Common myeloid progenitor, CD34-positive (primary cell): ENCODE measurements at regions not wholly inside any gene's neighbourhood (a gene's known extent, or its start where the extent isn't known, plus 50 kb on each side); places are given as distances from the start of the nearest gene placed in this dataset.
A peak's percentile ranks its signal among the peaks of the same experiment; 100 is the strongest.

Experiments used
- CTCF ChIA-PET: fragments of 350-600 bp; sonication (Branson Sonifier 250); formaldehyde crosslinking; loops from one replicate; lab custom pipeline; 2021; ENCODE audit warnings: antibody characterized with exemption; lab: Charles Lee
- POLR2A ChIA-PET: fragments of 350-600 bp; sonication (Branson Sonifier 250); formaldehyde crosslinking; loops from one replicate; lab custom pipeline; 2021; ENCODE audit warnings: antibody characterized with exemption; lab: Charles Lee
- DNase-seq, 3 donors: peaks; one replicate each; pipeline versions ENCODE4 v3.0.0 to v3.0.0-alpha.2; 2013
- H3K27ac ChIP-seq, 2 experiments: 1 replicate in 1 of 2; 2 replicates in 1 of 2; pipeline ENCODE4 v1.7.0; 2013; ENCODE audit warnings: inconsistent platforms in 2 of 2, low read length in 2 of 2, mild to moderate bottlenecking in 2 of 2, low read depth in 1 of 2, moderate library complexity in 1 of 2; ENCODE audit not compliant: severe bottlenecking in 2 of 2, insufficient read depth in 1 of 2, poor library complexity in 1 of 2
- H3K27me3 ChIP-seq, 5 experiments: replicated peaks in 2 of 5; 1 replicate in 3 of 5; 2 replicates in 2 of 5; pipeline versions ENCODE4 v1.6.1 to v1.7.0; 2013; ENCODE audit warnings: low read length in 4 of 5, mild to moderate bottlenecking in 2 of 5, moderate library complexity in 2 of 5, inconsistent platforms in 1 of 5; ENCODE audit not compliant: insufficient read depth in 5 of 5, control insufficient read depth in 4 of 5
- H3K36me3 ChIP-seq, 4 experiments: 1 replicate in 2 of 4; 2 replicates in 2 of 4; pipeline versions ENCODE4 v1.6.1 to v1.7.0; 2013; ENCODE audit warnings: low read length in 3 of 4, control low read depth in 1 of 4, mild to moderate bottlenecking in 1 of 4; ENCODE audit not compliant: control insufficient read depth in 4 of 4, insufficient read depth in 4 of 4
- H3K4me1 ChIP-seq, 4 experiments: 1 replicate in 3 of 4; 2 replicates in 1 of 4; pipeline versions ENCODE4 v1.6.1 to v1.7.1; 2013; ENCODE audit warnings: low read length in 3 of 4, mild to moderate bottlenecking in 3 of 4, control low read depth in 1 of 4, inconsistent platforms in 1 of 4, moderate library complexity in 1 of 4; ENCODE audit not compliant: control insufficient read depth in 4 of 4, insufficient read depth in 4 of 4; ENCODE audit errors: control extremely low read depth in 1 of 4
- H3K4me3 ChIP-seq, 7 experiments: 1 replicate in 4 of 7; 2 replicates in 3 of 7; pipeline versions ENCODE4 v1.5.1 to v1.7.0; 2013; ENCODE audit warnings: mild to moderate bottlenecking in 7 of 7, low read length in 6 of 7, moderate library complexity in 6 of 7, inconsistent platforms in 2 of 7, low read depth in 2 of 7, control low read depth in 1 of 7; ENCODE audit not compliant: insufficient read depth in 4 of 7, control insufficient read depth in 1 of 7; ENCODE audit errors: extremely low read depth in 1 of 7
- H3K9me3 ChIP-seq, 5 experiments: 1 replicate in 4 of 5; 2 replicates in 1 of 5; pipeline versions ENCODE4 v1.6.1 to v1.7.1; 2013; ENCODE audit warnings: low read length in 4 of 5, mild to moderate bottlenecking in 2 of 5, inconsistent platforms in 1 of 5, low read depth in 1 of 5, moderate library complexity in 1 of 5; ENCODE audit not compliant: control insufficient read depth in 4 of 5, insufficient read depth in 2 of 5; ENCODE audit errors: control extremely low read depth in 1 of 5
- WGBS: methylation state at CpG from one replicate; pipeline ENCODE4 v1.1.5; 2013; ENCODE audit not compliant: insufficient coverage; 5-methylcytosine and 5-hydroxymethylcytosine counted together

DNA sequence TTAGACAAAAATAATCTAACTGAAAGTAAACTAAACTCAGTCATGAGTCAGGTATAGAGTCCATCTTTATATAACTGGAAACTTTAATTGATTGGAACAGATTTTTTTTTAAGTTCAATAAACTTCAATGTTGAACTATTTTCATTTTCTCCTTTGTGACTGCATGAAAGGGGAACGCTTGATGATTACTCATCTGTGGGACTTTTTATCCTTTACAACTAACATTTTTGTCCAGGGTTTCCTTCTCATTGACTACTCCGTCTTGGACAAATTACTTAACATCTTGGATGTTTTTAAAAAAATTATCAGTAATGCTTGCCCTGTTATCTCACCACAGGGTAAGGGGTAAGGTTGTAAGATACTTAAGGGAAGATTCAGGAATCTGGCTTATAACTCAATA, 1658.4 kb downstream of the MAT2B start:
- Histone ChIP-seq H3K4me1 (no peaks in the 10 kb centered on the region), H3K36me3 (no peaks in the 10 kb centered on the region), H3K27me3 (no peaks in the 10 kb centered on the region), H3K4me3 (no peak overlapping the region), H3K27ac (no peak overlapping the region), H3K9me3 (no peaks in the 10 kb centered on the region)
- DNase-seq = no peak
- CTCF ChIA-PET = no interaction called here
- no CpG with 5 or more reads among the region's 2 CpGs for WGBS
- POLR2A ChIA-PET = no interaction called here

GRCh38 chr5:165173651-165174050, 1668.2 kb downstream of the MAT2B start:
- no CpG with 5 or more reads among the region's 2 CpGs for WGBS
- no peaks in the 10 kb centered on the region for H3K4me1 ChIP-seq
- H3K36me3 ChIP-seq = no peaks in the 10 kb centered on the region
- no peak for DNase-seq
- no peaks in the 10 kb centered on the region for H3K9me3 ChIP-seq
- ChIA-PET CTCF (no interaction called here), POLR2A (no interaction called here)
- H3K27me3 ChIP-seq = no peaks in the 10 kb centered on the region
- H3K27ac ChIP-seq = no peak overlapping the region
- no peak overlapping the region for H3K4me3 ChIP-seq

DNA sequence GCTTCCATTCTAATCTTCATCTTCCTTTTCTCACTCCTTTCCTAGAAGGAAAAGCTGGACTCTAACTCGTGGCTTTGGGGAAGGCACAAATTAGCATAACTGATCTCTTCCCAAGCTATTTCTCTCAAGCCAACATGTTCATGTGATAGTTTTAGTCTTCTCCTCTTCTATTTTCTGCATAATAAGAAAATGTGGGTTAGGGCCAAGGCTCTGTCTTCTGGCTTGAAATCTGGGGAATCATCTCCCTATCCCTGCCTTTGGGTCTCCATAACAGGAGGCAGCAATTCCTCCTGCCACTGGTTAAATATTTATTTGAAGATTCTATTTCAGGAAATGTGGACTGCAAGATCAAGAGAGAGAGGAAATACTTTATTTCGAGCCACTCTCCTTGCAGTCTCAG, 1669.6 kb downstream of the MAT2B start:
- no CpG with 5 or more reads among the region's 2 CpGs for WGBS
- CTCF ChIA-PET = no interaction called here
- H3K27ac ChIP-seq = no peak overlapping the region
- peak overlapping the region in 1 of 7 experiments; percentile 13 for H3K4me3 ChIP-seq
- no peaks in the 10 kb centered on the region for H3K36me3 ChIP-seq
- H3K9me3 ChIP-seq = no peaks in the 10 kb centered on the region
- no peaks in the 10 kb centered on the region for H3K4me1 ChIP-seq
- H3K27me3 ChIP-seq = no peaks in the 10 kb centered on the region
- POLR2A ChIA-PET = no interaction called here
- no peak for DNase-seq

DNA sequence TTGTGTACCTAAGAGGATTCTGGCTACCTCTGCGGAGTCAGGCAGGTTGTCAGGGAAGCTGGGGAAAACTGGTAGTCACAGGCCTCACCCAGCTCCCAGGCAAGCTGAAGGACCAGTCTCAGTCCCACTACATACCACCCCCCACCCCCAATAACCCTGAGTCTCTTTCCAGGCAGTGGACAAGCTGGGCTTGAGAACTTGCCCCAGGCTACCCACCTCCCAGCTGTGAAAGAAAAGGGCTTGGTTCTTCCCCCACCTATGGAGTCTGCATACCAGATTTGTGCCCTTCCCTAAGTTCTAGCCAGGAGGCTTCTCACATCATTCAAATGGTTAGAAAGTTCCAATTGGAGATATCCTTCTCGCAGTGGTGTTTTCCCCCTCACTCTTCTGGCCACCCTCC, 1678.8 kb downstream of the MAT2B start:
- 100% methylated on average over 1 of the region's 2 CpGs for WGBS
- CTCF ChIA-PET = interaction anchor here (1.5 kb wide), 1 partner anchor 22 kb away, joined by 4 read pairs; no protein-coding TSS in a partner anchor
- POLR2A ChIA-PET = no interaction called here
- Histone ChIP-seq H3K9me3 (peaks cover 0 to 8% (median 3%) of the 10 kb centered on the region in 5 experiments), H3K4me1 (peaks cover 0 to 15% (median 9%) of the 10 kb centered on the region in 4 experiments), H3K27ac (no peak overlapping the region), H3K27me3 (no peaks in the 10 kb centered on the region), H3K4me3 (no peak overlapping the region), H3K36me3 (no peaks in the 10 kb centered on the region)
- DNase-seq = no peak

GRCh38 chr5:165185716-165186115, 1680.3 kb downstream of the MAT2B start:
- Histone ChIP-seq H3K9me3 (peaks cover 0 to 8% (median 3%) of the 10 kb centered on the region in 5 experiments), H3K4me3 (no peak overlapping the region), H3K27ac (no peak overlapping the region), H3K36me3 (no peaks in the 10 kb centered on the region), H3K4me1 (peaks cover 0 to 29% (median 9%) of the 10 kb centered on the region in 4 experiments), H3K27me3 (no peaks in the 10 kb centered on the region)
- ChIA-PET CTCF (no interaction called here), POLR2A (no interaction called here)
- DNase-seq = peak; percentile 19 to 75 (median 55)
- 13% methylated on average over 2 of the region's 2 CpGs for WGBS

DNA sequence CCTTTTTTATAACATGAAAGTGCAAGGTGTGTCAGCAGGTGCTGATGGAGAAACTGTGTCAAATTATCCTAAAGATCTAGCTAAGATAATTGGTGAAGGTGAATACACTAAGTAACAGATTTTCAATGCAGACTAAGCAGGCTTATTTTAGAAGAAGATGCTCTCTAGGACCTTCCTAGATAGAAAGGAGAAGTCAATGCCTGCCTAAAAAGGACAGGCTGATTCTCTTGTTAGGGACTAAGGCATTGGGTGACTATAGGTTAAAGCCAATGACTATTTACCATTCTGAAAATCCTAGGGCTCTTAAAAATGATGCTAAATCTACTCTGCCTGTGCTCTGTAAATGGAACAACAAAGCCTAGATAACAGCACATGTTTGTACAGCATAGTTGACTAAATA, 1682.4 kb downstream of the MAT2B start:
- H3K27ac ChIP-seq = no peak overlapping the region
- H3K36me3 ChIP-seq = no peaks in the 10 kb centered on the region
- H3K4me3 ChIP-seq = no peak overlapping the region
- H3K9me3 ChIP-seq = peaks cover 0 to 8% (median 3%) of the 10 kb centered on the region in 5 experiments
- peaks cover 0 to 29% (median 9%) of the 10 kb centered on the region in 4 experiments for H3K4me1 ChIP-seq
- DNase-seq = peak in 1 of 3 donors; percentile 11
- ChIA-PET POLR2A (no interaction called here), CTCF (no interaction called here)
- H3K27me3 ChIP-seq = no peaks in the 10 kb centered on the region

DNA sequence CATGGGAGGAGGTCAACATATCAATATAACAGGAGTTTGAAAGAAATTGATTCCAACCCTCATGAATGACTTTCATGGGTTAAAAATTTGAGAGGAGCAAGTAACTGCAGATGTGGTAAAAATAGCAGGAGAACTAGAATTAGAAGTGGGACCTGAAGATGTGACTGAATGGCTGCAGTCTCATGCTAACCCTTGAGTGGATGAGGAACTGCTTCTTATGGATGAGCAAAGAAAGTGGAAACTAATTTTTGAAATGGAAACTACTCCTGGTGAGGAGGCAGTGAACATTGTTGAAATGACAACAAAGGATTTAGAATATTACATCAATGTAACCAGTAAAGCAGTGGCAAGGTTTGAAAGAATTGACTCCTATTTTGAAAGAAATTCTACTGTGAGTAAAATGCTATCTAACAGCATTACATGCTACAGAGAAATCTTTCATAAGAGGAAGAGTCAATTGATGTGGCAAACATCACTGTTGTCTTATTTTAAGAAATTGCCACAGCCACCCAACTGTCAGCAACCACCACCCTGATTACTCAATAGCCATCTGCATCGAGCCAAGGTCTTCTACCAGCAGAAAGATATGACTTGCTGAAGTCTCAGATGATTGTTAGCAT, 1683.2 kb downstream of the MAT2B start:
- CTCF ChIA-PET = interaction anchor here (1.5 kb wide), 1 partner anchor 19 kb away, joined by 3 read pairs; no protein-coding TSS in a partner anchor
- no CpG with 5 or more reads among the region's 1 CpG for WGBS
- DNase-seq = peak in 2 of 3 donors; percentile 58 to 75
- no peak overlapping the region for H3K27ac ChIP-seq
- H3K36me3 ChIP-seq = no peaks in the 10 kb centered on the region
- H3K27me3 ChIP-seq = no peaks in the 10 kb centered on the region
- POLR2A ChIA-PET = no interaction called here
- H3K4me1 ChIP-seq = peaks cover 0 to 29% (median 9%) of the 10 kb centered on the region in 4 experiments
- peaks cover 0 to 8% (median 3%) of the 10 kb centered on the region in 5 experiments for H3K9me3 ChIP-seq
- H3K4me3 ChIP-seq = no peak overlapping the region
